Spinal cord (tissue), 9 donors: ENCODE measurements at regions not wholly inside any gene's neighbourhood (a gene's known extent, or its start where the extent isn't known, plus 50 kb on each side); places are given as distances from the start of the nearest gene placed in this dataset.
"Not testable (repeated sequence)": the region's sequence is repeated elsewhere in the genome, so short reads cannot be mapped to it uniquely, and the experiment has no call there.

ENCODE experiments used
- DNase-seq, 6 donors: peaks; one replicate each; pipeline versions ENCODE4 v3.0.0 to v3.0.0-alpha.2; 2013 to 2015; ENCODE audit warnings: low spot score in 6 of 6, low read depth in 4 of 6
- H3K27ac ChIP-seq: one replicate; pipeline ENCODE4 v1.5.1; 2013; ENCODE audit warnings: low read depth, low read length, control low read depth
- H3K27me3 ChIP-seq: one replicate; pipeline ENCODE4 v1.6.1; 2013; ENCODE audit warnings: low read length; ENCODE audit not compliant: control insufficient read depth, insufficient read depth
- H3K36me3 ChIP-seq: one replicate; pipeline ENCODE4 v1.6.1; 2013; ENCODE audit warnings: low read length; ENCODE audit not compliant: control insufficient read depth, insufficient read depth
- H3K4me1 ChIP-seq: one replicate; pipeline ENCODE4 v1.6.1; 2013; ENCODE audit warnings: low read length; ENCODE audit not compliant: control insufficient read depth, insufficient read depth
- H3K4me3 ChIP-seq: one replicate; pipeline ENCODE4 v1.5.1; 2013; ENCODE audit warnings: low read depth, low read length, control low read depth
- H3K9me3 ChIP-seq: one replicate; pipeline ENCODE4 v1.6.1; 2013; ENCODE audit warnings: low read length; ENCODE audit not compliant: control insufficient read depth, insufficient read depth
- WGBS: methylation state at CpG from one replicate; pipeline ENCODE4 v1.1.5; 2013; ENCODE audit warnings: missing lambda C conversion rate; ENCODE audit not compliant: insufficient coverage; 5-methylcytosine and 5-hydroxymethylcytosine counted together
- donor health status: healthy.

DNA sequence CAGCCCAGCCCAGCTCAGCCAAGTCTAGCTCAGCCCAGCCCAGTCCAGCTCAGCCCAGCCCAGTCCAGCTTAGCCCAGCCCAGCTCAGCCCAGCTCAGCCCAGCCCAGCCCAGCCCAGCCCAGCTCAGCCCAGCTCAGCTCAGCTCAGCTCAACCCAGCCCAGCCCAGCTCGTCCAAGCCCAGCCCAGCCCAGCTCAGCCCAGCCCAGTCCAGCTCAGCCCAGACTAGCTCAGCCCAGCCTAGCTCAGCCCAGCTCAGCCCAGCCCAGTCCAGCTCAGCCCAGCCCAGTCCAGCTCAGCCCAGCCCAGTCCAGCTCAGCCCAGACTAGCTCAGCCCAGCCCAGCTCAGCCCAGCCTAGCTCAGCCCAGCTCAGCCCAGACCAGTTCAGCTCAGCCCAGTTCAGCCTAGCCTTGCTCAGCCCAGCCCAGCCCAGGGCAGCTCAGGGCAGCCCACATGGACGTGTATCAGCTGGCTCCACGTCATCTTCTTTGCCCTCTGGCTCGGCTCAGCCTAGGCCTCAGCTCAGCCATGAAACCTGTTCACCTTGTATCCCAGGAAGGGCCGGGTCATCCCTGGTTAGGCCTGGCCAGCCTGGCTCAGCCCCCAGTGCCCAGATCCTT is 185.6 kb downstream of the TMEM121 start:
- no peaks in the 10 kb centered on the region for H3K4me1 ChIP-seq
- H3K9me3 ChIP-seq, result peaks cover 1% of the 10 kb centered on the region
- no peak for DNase-seq
- WGBS, result 59% methylated on average over 5 of the region's 5 CpGs
- H3K4me3 ChIP-seq, result no peak overlapping the region
- no peaks in the 10 kb centered on the region for H3K27me3 ChIP-seq
- H3K36me3 ChIP-seq, result no peaks in the 10 kb centered on the region
- H3K27ac ChIP-seq, result no peak overlapping the region

DNA sequence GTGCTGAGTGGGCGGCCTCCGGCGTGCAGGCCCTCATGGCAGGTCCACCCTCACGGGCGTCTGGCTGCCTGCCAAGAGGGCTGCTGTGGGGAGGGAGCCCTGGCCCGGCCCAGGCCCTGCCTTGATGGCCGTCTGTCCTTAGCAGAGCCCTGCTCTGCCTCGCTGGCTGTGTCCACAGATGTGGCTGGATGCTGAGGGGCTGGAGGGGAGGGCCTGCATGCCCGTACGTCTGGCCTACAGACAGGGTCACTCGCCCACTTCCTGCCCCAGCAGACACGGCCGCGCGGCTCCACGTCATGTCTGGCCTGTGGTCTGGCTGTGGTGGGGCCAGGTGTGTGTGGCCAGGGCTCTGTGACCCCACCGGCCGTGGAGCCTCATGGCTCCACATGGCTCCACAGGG is 186.3 kb downstream of the TMEM121 start:
- H3K27me3 ChIP-seq, DNase-seq, H3K27ac ChIP-seq, H3K9me3 ChIP-seq, H3K36me3 ChIP-seq, H3K4me1 ChIP-seq, H3K4me3 ChIP-seq: not testable (repeated sequence)
- 77% methylated on average over 3 of the region's 18 CpGs for WGBS

DNA sequence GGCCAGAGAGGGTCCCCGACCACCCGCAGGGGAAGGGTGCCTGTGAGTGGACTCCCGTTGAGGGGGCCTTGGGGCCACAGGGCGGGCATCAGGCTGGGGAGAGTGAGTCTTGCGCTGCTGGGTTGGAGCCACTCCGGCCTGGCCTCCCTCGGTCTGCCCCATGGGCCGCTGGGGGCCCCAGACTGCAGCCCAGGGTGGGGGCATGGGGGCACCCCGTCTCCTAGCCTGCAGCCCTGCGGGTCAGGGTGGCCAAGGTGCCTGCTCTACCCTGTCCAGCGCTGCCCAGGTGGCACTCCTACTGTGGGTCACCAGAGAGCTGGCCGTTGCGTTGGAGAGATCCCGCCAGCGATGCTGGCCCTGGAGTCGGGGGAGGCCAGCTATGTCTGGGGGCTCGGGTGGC is 186.8 kb downstream of the TMEM121 start:
- WGBS, result 83% methylated on average over 16 of the region's 17 CpGs
- not testable (repeated sequence) for H3K4me3 ChIP-seq

DNA sequence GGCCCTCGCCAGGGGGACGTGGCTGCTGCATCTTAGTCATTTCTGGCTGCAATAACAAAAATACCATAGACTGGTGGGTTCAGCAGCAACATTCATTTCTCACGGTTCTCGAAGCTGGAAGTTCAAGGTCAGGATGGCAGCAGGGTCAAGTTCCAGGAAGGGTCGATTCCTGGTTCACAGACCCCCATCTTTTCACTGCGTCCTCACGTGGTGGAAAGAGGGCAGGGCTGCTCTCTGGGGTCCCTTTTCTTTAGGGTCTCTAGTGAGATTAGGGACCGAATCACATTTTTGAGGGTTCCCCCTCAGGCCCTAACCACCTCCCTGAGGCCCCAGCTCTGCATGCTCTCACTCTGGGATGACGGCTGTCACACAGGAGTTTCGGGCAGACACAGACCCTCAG is 187.5 kb downstream of the TMEM121 start:
- WGBS, result 71% methylated on average over 2 of the region's 10 CpGs
- H3K27me3 ChIP-seq, H3K36me3 ChIP-seq, H3K27ac ChIP-seq, H3K4me3 ChIP-seq, H3K9me3 ChIP-seq, DNase-seq, H3K4me1 ChIP-seq: not testable (repeated sequence)

More for the DNA sequence above, 186.8 kb downstream of the TMEM121 start:
- H3K9me3 ChIP-seq, H3K27ac ChIP-seq, H3K27me3 ChIP-seq, H3K36me3 ChIP-seq, DNase-seq, H3K4me1 ChIP-seq: not testable (repeated sequence)

DNA sequence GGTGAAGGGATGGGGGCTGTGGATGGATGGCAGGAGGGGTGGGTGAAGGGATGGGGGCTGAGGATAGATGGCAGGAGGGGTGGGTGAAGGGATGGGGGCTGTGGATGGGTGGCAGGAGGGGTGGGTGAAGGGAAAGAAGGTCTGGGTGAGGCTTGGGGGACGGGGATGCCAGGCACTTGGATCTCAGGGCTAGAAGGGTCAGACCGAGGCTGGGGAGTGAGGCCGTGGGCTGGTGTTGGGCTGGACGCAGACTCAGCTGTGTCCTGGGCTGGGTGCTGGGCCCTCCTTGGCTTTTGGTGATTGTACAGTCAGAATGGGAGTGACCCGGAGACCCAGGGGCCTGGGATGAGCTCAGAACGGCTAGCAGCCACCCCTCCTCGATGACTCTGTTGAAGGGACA is 192.4 kb downstream of the TMEM121 start:
- H3K4me1 ChIP-seq, H3K27me3 ChIP-seq, H3K36me3 ChIP-seq, H3K9me3 ChIP-seq, DNase-seq, H3K27ac ChIP-seq, H3K4me3 ChIP-seq: not testable (repeated sequence)
- no CpG with 5 or more reads among the region's 7 CpGs for WGBS

DNA sequence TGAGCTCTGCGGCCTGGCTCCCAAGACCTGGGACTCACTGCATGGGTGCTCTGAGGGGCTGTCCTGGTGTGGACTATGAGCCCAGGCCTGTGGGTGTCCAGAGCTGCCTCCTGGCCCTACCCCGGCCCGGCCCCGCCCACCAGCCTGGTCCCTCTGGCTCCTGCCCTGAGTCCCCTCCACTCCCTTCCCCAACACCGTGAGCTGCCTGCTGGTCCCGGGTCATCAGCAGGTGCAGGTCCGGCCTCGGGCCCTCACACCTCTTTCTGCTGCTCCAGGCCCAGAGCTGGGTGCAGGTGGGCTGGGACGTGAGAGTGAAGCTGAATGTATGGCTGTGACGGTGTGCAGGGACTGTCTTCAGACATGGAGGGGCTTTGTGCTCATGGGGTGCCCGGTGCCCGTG is 193.7 kb downstream of the TMEM121 start:
- H3K9me3 ChIP-seq, DNase-seq, H3K36me3 ChIP-seq, H3K27me3 ChIP-seq, H3K4me1 ChIP-seq, H3K4me3 ChIP-seq, H3K27ac ChIP-seq: not testable (repeated sequence)
- WGBS, result no CpG with 5 or more reads among the region's 12 CpGs

DNA sequence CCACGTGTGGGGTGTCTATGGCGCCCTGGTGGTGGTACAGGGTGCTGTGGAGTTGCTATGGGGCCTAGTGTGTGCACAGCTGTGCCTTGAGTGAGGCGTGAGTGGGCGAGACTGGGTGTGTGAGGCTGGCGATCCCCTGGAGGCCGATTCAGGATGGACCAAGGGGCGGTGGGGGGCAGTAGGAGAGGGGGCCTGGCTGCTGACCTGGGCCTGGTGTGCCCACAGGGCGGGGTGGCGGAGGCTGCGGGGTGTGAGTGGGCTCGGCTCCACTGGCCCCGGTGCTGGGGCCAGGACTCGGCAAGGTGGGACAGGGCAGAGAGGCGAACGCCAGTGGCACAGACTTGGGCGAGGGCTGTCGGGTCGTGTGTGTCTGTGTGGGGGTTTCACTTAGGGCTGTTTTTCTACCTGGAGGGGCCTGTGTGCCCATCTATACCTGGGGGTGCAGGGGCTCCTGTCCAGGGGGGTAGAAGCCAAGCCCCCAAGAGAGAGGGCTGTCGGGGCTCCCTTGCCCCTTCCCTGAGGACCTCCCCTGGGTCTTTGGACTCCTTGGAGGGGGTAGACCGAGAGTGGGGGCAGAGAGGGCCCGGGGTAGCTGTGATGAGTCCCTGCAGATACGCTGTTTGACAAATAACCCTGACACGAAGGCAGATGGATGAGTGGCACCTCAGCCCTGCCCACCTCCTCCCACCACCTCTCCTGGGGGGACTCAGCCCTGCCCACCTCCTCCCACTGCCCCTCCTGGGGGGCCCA is 194.6 kb downstream of the TMEM121 start:
- not testable (repeated sequence) for H3K4me3 ChIP-seq, DNase-seq, H3K27me3 ChIP-seq, H3K4me1 ChIP-seq, H3K36me3 ChIP-seq, H3K27ac ChIP-seq, H3K9me3 ChIP-seq
- WGBS, result 88% methylated on average over 5 of the region's 23 CpGs

DNA sequence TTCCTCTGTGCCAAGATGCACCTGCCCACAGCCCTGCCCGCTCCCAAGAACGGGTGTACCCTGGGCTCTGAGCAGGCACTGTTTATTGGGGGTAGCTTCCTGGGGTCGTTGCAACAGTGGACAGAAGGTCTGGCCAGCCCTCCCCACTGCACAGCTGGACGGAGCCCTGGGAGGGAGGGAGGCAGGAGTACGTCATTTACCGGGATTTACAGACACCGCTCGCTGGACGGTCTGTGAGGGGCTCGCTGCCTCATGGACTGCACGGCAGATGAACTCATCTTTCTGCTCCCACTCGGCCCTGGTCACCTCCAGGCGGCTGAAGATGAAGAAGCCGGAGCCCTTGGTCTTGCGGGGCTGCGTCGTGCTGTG is 195.2 kb downstream of the TMEM121 start:
- 70% methylated on average over 2 of the region's 17 CpGs for WGBS
- H3K9me3 ChIP-seq, H3K27ac ChIP-seq, H3K36me3 ChIP-seq, DNase-seq, H3K27me3 ChIP-seq, H3K4me3 ChIP-seq, H3K4me1 ChIP-seq: not testable (repeated sequence)

DNA sequence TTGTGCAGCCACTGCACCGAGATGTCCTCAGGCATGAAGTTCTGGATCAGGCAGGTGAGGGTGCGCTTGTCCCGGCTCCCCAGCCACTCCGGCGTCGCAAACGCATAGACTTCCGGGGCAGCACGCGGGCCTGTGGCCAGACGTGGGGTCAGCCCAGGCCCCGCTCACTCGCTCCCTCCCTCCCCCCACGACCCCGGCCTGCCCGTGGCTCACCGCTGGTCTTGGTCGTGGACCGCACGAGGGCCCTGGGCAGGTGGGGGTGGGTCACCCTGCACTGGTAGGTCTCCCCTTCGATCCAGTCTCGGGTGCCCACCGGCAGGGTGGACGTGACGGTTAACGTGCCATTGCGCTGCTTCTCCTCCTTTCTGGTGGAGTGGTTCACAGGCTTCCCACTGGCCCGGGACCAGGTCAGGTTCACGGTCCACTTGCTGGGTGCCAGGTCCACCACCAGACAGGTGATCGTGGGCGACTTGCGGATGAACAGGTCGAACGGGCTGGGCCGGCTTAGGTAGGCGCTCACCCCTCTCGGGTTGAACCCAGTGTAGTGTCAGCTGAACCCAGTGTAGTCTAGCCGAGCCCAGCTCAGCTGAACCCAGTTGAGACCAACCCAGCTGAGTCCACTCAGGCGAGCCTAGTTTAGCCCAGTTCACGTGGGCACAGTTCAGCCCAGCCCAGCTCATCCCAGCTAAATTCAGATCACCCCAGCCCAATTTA is 195.8 kb downstream of the TMEM121 start:
- H3K36me3 ChIP-seq, H3K27me3 ChIP-seq, H3K4me1 ChIP-seq, H3K9me3 ChIP-seq, DNase-seq, H3K4me3 ChIP-seq, H3K27ac ChIP-seq: not testable (repeated sequence)
- WGBS, result 92% methylated on average over 10 of the region's 40 CpGs

DNA sequence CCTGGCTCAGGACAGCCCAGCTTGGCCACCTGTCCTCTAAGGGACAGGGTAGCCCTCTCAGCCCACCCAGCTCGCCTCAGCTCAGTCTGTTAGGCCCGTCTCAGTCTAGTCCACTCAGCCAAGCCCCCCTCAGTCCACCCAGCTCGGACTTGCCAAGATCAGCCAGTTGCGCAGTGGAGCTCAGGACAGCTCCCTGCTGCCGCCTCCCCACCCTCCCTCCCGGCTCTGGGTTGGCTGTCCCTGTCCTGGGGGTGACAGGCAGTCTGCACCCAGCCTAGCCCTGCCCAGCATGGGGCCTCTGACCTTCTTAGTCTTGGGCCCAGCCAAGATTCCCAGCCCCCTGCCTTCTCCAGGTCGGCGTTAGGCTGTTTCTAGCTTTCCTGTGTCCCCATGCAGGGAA is 196.9 kb downstream of the TMEM121 start:
- H3K9me3 ChIP-seq, H3K27me3 ChIP-seq, H3K4me1 ChIP-seq, DNase-seq, H3K36me3 ChIP-seq, H3K27ac ChIP-seq, H3K4me3 ChIP-seq: not testable (repeated sequence)
- WGBS, result 94% methylated on average over 2 of the region's 8 CpGs
